Panc1 (cell line): ENCODE measurements at regions not wholly inside any gene's neighbourhood (a gene's known extent, or its start where the extent isn't known, plus 50 kb on each side); places are given as distances from the start of the nearest gene placed in this dataset.

Experiments
- ATAC-seq: fragments of 200-7000 bp; cut with Tn5 transposase; 2 replicates; pipeline ENCODE4 v1.9.1; 2020; ENCODE audit warnings: mild to moderate bottlenecking, moderate library complexity
- BruUV-seq: library from RNA; stranded (reverse); fragments of 400-500 nt; replicated peaks from 2 replicates; lab custom pipeline; 2021; lab: Mats Ljungman, UMichigan
- CTCF ChIA-PET: fragments of 300-600 bp; sonication (Branson Sonifier 250); formaldehyde crosslinking; loops from one replicate; lab custom pipeline; 2022; ENCODE audit warnings: antibody characterized with exemption; lab: Charles Lee
- POLR2A ChIA-PET: fragments of 300-600 bp; sonication (Branson Sonifier 250); formaldehyde crosslinking; loops from one replicate; lab custom pipeline; 2022; ENCODE audit warnings: antibody characterized with exemption; lab: Charles Lee
- DNase-seq: peaks from one replicate; pipeline ENCODE4 v3.0.0-alpha.2; 2010; ENCODE audit warnings: low read depth, low spot score
- H3K27ac ChIP-seq: 2 replicates; pipeline ENCODE4 v1.5.1; 2011; ENCODE audit warnings: mild to moderate bottlenecking, low read length, inconsistent platforms
- H3K27me3 ChIP-seq: fragments of 200-500 bp; sonication (Bioruptor generic); 2 replicates; pipeline ENCODE4 v1.6.0; 2014; ENCODE audit warnings: low read length, inconsistent platforms; ENCODE audit not compliant: control insufficient read depth, insufficient read depth
- H3K36me3 ChIP-seq: fragments of 200-500 bp; sonication (Bioruptor generic); 2 replicates; pipeline ENCODE4 v1.5.1; 2014; ENCODE audit warnings: inconsistent platforms, mild to moderate bottlenecking, low read length, moderate library complexity; ENCODE audit not compliant: control insufficient read depth, insufficient read depth
- H3K4me1 ChIP-seq: 2 replicates; pipeline ENCODE4 v1.5.1; 2011; ENCODE audit warnings: inconsistent platforms, mild to moderate bottlenecking, low read length, moderate library complexity; ENCODE audit not compliant: control insufficient read depth, insufficient read depth
- H3K4me3 ChIP-seq, 2 experiments: 2 replicates each; pipeline ENCODE4 v1.5.1; 2011 to 2012; ENCODE audit warnings: low read depth in 2 of 2, low read length in 2 of 2, mild to moderate bottlenecking in 2 of 2, inconsistent platforms in 1 of 2, moderate library complexity in 1 of 2
- H3K9me3 ChIP-seq: fragments of 200-500 bp; sonication (Bioruptor generic); 2 replicates; pipeline ENCODE4 v1.5.1; 2014; ENCODE audit warnings: low read depth, mild to moderate bottlenecking, inconsistent platforms, low read length, moderate library complexity; ENCODE audit not compliant: control insufficient read depth, insufficient read depth
- CTCF ChIP-seq: fragments of 450-650 bp; IDR thresholded peaks from 2 replicates; pipeline ENCODE4 v1.5.1; 2017; ENCODE audit warnings: mild to moderate bottlenecking
- POLR2AphosphoS5 ChIP-seq: IDR thresholded peaks from 2 replicates; pipeline ENCODE4 v1.6.1; 2012; ENCODE audit warnings: mild to moderate bottlenecking, low read depth, low read length, moderate library complexity
- SIN3A ChIP-seq: IDR thresholded peaks from 2 replicates; pipeline ENCODE4 v1.6.1; 2012; ENCODE audit warnings: low read depth, mild to moderate bottlenecking, low read length, moderate library complexity, borderline replicate concordance; ENCODE audit not compliant: insufficient read depth
- TCF7L2 ChIP-seq: IDR thresholded peaks from 2 replicates; pipeline ENCODE4 v1.6.1; 2011; ENCODE audit warnings: mild to moderate bottlenecking, low read depth, low read length, inconsistent platforms
- in situ Hi-C: cut with HindIII; loops from 2 replicates; pipeline ENCODE4 v1.10.0; 2016; ENCODE audit warnings: low sequenced_read_pairs, low pct_unique_long_range_greater_than_20kb
- intact Hi-C: fragments of 100-400 bp; cut with micrococcal nuclease; formaldehyde crosslinking; loops from one replicate; pipeline ENCODE4 v1.10.0; 2022; ENCODE audit not compliant: unreplicated experiment
- TF ChIP-seq, protein P1 (sequence below), 2 experiments: IDR thresholded peaks; 2 replicates each; pipeline ENCODE4 v1.6.1; 2011 to 2012; ENCODE audit warnings: low read depth in 2 of 2, control low read depth in 1 of 2, low read length in 1 of 2, mild to moderate bottlenecking in 1 of 2, moderate library complexity in 1 of 2; ENCODE audit not compliant: insufficient read depth in 1 of 2

DNA sequence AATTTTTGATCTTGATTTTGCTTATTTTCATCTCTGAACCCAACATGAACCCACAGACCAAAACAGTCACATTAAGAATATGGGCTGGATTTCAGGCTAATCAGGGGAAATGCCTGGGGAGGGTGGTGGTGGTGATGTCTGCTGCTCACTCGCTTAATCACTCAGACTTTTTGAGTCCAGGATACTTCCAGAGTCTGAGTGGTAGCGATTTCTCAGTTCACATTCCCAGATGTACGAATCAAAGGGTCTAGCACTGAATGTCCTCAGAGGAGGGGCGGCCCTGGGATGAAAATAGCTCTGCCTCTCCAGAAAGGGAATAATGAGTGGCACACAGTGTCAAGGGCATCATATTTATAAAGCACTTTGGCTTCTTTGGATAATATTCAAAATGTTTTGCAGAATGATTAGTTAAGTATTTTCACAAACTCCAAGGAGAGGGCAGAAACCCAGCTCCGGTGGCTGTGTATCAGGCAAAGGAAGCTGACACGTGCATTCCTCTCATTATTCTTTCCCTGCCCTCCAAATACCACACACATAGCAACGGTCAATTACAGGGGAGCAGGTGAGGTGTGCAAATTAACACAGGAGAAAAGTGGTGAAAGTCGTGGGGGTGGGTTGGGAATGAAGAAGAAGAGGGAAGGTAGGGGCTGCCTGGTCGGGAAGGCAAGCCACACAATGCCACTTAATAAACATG, 345.2 kb upstream of the RSPO3 start:
- TF ChIP-seq POLR2AphosphoS5: no peak
- TF ChIP-seq TCF7L2: no peak
- TF ChIP-seq, protein P1, sequence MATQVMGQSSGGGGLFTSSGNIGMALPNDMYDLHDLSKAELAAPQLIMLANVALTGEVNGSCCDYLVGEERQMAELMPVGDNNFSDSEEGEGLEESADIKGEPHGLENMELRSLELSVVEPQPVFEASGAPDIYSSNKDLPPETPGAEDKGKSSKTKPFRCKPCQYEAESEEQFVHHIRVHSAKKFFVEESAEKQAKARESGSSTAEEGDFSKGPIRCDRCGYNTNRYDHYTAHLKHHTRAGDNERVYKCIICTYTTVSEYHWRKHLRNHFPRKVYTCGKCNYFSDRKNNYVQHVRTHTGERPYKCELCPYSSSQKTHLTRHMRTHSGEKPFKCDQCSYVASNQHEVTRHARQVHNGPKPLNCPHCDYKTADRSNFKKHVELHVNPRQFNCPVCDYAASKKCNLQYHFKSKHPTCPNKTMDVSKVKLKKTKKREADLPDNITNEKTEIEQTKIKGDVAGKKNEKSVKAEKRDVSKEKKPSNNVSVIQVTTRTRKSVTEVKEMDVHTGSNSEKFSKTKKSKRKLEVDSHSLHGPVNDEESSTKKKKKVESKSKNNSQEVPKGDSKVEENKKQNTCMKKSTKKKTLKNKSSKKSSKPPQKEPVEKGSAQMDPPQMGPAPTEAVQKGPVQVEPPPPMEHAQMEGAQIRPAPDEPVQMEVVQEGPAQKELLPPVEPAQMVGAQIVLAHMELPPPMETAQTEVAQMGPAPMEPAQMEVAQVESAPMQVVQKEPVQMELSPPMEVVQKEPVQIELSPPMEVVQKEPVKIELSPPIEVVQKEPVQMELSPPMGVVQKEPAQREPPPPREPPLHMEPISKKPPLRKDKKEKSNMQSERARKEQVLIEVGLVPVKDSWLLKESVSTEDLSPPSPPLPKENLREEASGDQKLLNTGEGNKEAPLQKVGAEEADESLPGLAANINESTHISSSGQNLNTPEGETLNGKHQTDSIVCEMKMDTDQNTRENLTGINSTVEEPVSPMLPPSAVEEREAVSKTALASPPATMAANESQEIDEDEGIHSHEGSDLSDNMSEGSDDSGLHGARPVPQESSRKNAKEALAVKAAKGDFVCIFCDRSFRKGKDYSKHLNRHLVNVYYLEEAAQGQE (IDR thresholded peaks at IDR 0.05; ENCODE audit: insufficient read depth in 1 of 2, low read depth in 2 of 2, low read length in 1 of 2): no peak
- no peak for TF ChIP-seq CTCF
- TF ChIP-seq SIN3A: no peak
- in situ Hi-C loops (no loop called here), intact Hi-C loops (no loop called here)
- Histone ChIP-seq H3K36me3 (no peaks in the 10 kb centered on the region), H3K9me3 (no peaks in the 10 kb centered on the region), H3K4me3 (no peak overlapping the region), H3K27ac (no peak overlapping the region), H3K4me1 (no peaks in the 10 kb centered on the region), H3K27me3 (no peaks in the 10 kb centered on the region)
- POLR2A ChIA-PET: no interaction called here
- BruUV-seq: no TSS peak
- CTCF ChIA-PET: no interaction called here
- ATAC-seq (no peak), DNase-seq (no peak)

DNA sequence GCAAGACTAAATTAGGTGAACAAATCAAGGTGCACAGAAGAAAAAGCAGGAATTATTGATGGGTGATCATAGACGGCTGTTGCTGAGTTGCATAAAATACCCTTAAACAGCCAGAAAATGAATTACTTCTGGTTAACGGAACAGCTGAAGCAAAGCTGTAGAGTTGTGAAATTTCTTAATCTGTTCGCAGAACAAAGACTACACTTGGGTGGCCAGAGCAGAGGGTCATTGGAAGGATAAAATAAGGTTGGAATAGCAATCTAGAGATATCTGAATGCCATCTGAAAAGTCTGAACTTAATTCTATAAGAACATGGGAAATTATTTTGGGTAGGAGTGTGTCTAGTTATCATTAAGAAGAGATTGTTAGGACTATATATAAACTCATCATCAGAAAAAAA, 339.1 kb upstream of the RSPO3 start:
- ATAC-seq (no peak), DNase-seq (no peak)
- no peaks in the 10 kb centered on the region for H3K27me3 ChIP-seq
- POLR2A ChIA-PET: no interaction called here
- no peak for TF ChIP-seq CTCF
- TF ChIP-seq SIN3A: no peak
- no peak for TF ChIP-seq TCF7L2
- no peak for TF ChIP-seq POLR2AphosphoS5
- TF ChIP-seq, protein P1 (IDR thresholded peaks at IDR 0.05; ENCODE audit: insufficient read depth in 1 of 2, low read depth in 2 of 2, low read length in 1 of 2): no peak
- H3K36me3 ChIP-seq: no peaks in the 10 kb centered on the region
- no peaks in the 10 kb centered on the region for H3K4me1 ChIP-seq
- intact Hi-C loops (no loop called here), in situ Hi-C loops (no loop called here)
- no peak overlapping the region for H3K27ac ChIP-seq
- CTCF ChIA-PET: no interaction called here
- no peak overlapping the region for H3K4me3 ChIP-seq
- H3K9me3 ChIP-seq: no peaks in the 10 kb centered on the region
- no TSS peak for BruUV-seq
